Small intestine (tissue), 7 donors: ENCODE measurements at regions not wholly inside any gene's neighbourhood (a gene's known extent, or its start where the extent isn't known, plus 50 kb on each side); places are given as distances from the start of the nearest gene placed in this dataset.

Source experiments
- DNase-seq, 2 donors: peaks; one replicate each; pipeline versions ENCODE4 v3.0.0 to v3.0.0-alpha.2; 2013
- FAIRE-seq: peaks from 2 replicates; lab custom pipeline; 2012; peaks lifted over from hg19 to GRCh38; lab: Jason Lieb, UNC
- H3K27ac ChIP-seq, 3 donors: one replicate each; pipeline ENCODE4 v1.5.1; 2013; ENCODE audit warnings: low read length in 2 of 3, mild to moderate bottlenecking in 2 of 3, control low read depth in 1 of 3, inconsistent platforms in 1 of 3, low read depth in 1 of 3, moderate library complexity in 1 of 3
- H3K27me3 ChIP-seq, 3 donors: one replicate each; pipeline ENCODE4 v1.6.1; 2013; ENCODE audit warnings: low read length in 3 of 3, inconsistent platforms in 1 of 3; ENCODE audit not compliant: control insufficient read depth in 3 of 3, insufficient read depth in 3 of 3
- H3K36me3 ChIP-seq, 3 donors: one replicate each; pipeline ENCODE4 v1.6.1; 2013; ENCODE audit warnings: low read length in 3 of 3, inconsistent platforms in 1 of 3, low read depth in 1 of 3, mild to moderate bottlenecking in 1 of 3, moderate library complexity in 1 of 3; ENCODE audit not compliant: control insufficient read depth in 3 of 3, insufficient read depth in 2 of 3
- H3K4me1 ChIP-seq, 3 donors: one replicate each; pipeline ENCODE4 v1.6.1; 2013; ENCODE audit warnings: low read length in 2 of 3, inconsistent platforms in 1 of 3, low read depth in 1 of 3, mild to moderate bottlenecking in 1 of 3, moderate library complexity in 1 of 3; ENCODE audit not compliant: control insufficient read depth in 3 of 3, insufficient read depth in 2 of 3
- H3K4me3 ChIP-seq, 3 donors: one replicate each; pipeline ENCODE4 v1.5.1; 2013; ENCODE audit warnings: low read length in 3 of 3, control low read depth in 1 of 3, inconsistent platforms in 1 of 3, low read depth in 1 of 3, mild to moderate bottlenecking in 1 of 3, moderate library complexity in 1 of 3
- H3K9me3 ChIP-seq, 2 donors: one replicate each; pipeline ENCODE4 v1.6.1; 2013; ENCODE audit warnings: low read depth in 1 of 2, low read length in 1 of 2; ENCODE audit not compliant: control insufficient read depth in 2 of 2, insufficient read depth in 1 of 2
- WGBS, 3 donors: extraction: QIAGEN DNeasy Blood & Tissue Kit; methylation state at CpG; one replicate each; pipeline ENCODE4 v1.1.7; 2013; 5-methylcytosine and 5-hydroxymethylcytosine counted together
- donor health status: healthy with polysubstance abuse.
- donor health status: control.
- donor health status: control.
- donor health status: Bipolar disorder and iron deficiency.
- donor health status: healthy.

- Histone ChIP-seq H3K27ac (no peak overlapping the region), H3K9me3 (peaks cover 0 to 7% of the 10 kb centered on the region in 2 donors), H3K27me3 (no peaks in the 10 kb centered on the region), H3K4me1 (peaks cover 0 to 7% (median 0%) of the 10 kb centered on the region in 3 donors), H3K4me3 (no peak overlapping the region), H3K36me3 (no peaks in the 10 kb centered on the region)
- WGBS, 3 donors, result 70 to 88% (median 76%) methylated on average over 17 of the region's 17 CpGs
- FAIRE-seq (no peak), DNase-seq (no peak)
Observed at GRCh38 chr6:14452567-14453527, 335.3 kb downstream of the CD83 start.

DNA sequence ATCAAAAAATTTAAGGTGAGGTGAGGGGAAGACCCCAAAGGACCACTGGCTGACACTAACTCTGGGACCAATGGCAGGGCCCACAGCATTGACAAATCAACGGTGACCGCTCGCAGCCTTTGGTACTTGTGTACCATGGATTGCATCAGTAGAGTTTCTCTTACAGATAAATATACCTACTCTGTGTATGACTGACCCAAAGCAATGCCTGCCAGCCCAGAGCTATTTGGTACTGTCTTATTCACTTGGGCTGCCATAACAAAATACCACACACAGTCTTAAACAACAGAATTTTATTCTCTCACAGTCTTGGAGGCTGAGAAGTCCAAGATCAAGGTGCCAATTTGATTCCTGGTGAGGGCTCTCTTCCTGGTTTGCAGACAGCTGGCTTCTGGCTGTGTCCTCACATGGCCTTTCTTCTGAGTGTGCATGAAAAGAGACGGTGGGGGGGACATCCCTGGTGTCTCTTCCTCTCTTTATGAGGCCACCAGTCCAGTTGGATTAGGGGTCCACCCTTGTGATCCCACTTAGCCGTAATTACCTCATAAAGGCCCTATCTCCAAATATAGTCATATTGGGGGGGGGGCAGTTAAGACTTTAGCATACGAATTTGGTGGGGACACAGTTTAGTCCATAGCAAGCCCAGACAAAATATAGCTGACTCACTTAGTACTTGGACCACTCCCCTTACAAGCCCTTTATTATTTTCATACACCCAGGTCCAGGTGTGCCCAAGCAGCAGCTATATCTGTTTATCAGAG, 336.3 kb downstream of the CD83 start:
- 68 to 75% (median 69%) methylated on average over 6 of the region's 6 CpGs for WGBS, 3 donors
- no peak overlapping the region for H3K27ac ChIP-seq
- H3K27me3 ChIP-seq, result no peaks in the 10 kb centered on the region
- H3K4me3 ChIP-seq, result no peak overlapping the region
- DNase-seq, result peak in 1 of 2 donors; percentile 42
- H3K36me3 ChIP-seq, result no peaks in the 10 kb centered on the region
- H3K9me3 ChIP-seq, result no peaks in the 10 kb centered on the region
- H3K4me1 ChIP-seq, result peaks cover 0 to 7% (median 0%) of the 10 kb centered on the region in 3 donors
- no peak for FAIRE-seq

- Histone ChIP-seq H3K27ac (no peak overlapping the region), H3K36me3 (no peaks in the 10 kb centered on the region), H3K27me3 (no peaks in the 10 kb centered on the region), H3K9me3 (no peaks in the 10 kb centered on the region), H3K4me1 (peaks cover 0 to 7% (median 0%) of the 10 kb centered on the region in 3 donors), H3K4me3 (no peak overlapping the region)
- DNase-seq (peak in 1 of 2 donors; percentile 80), FAIRE-seq (no peak)
- WGBS, 3 donors, result 28 to 57% (median 54%) methylated on average over 4 of the region's 4 CpGs
Observed at GRCh38 chr6:14454473-14454775, 336.9 kb downstream of the CD83 start.

DNA sequence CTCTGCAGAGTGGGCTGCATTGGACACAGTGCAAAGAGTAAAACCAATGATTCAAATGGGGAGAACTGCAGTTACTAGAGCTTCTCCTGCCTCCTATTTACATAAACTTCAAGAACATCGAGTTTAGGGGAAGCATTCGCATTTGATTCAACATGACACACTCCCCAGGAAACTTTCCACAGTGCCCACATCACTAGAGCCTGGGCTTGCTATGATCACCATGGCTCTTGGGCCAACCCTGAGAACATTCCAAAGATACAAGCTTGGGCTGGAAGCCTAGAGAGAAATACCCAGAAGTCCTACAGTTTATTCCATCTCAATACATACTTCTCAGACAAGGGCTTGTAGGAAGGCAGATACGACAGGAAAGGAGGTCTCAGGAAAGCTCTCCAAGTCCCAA, 337.9 kb downstream of the CD83 start:
- 68 to 80% (median 73%) methylated on average over 3 of the region's 3 CpGs for WGBS, 3 donors
- no peaks in the 10 kb centered on the region for H3K9me3 ChIP-seq
- no peak overlapping the region for H3K4me3 ChIP-seq
- H3K4me1 ChIP-seq, result peaks cover 0 to 7% (median 0%) of the 10 kb centered on the region in 3 donors
- H3K27me3 ChIP-seq, result no peaks in the 10 kb centered on the region
- no peak for DNase-seq
- no peak overlapping the region for H3K27ac ChIP-seq
- no peak for FAIRE-seq
- no peaks in the 10 kb centered on the region for H3K36me3 ChIP-seq

- Histone ChIP-seq H3K36me3 (no peaks in the 10 kb centered on the region), H3K4me3 (no peak overlapping the region), H3K27me3 (no peaks in the 10 kb centered on the region), H3K27ac (no peak overlapping the region), H3K9me3 (no peaks in the 10 kb centered on the region), H3K4me1 (peaks cover 0 to 7% (median 0%) of the 10 kb centered on the region in 3 donors)
- WGBS, 3 donors, result 87 to 97% (median 93%) methylated on average over 8 of the region's 8 CpGs
- no peak for FAIRE-seq
- DNase-seq, result no peak
Observed at GRCh38 chr6:14455876-14456648, 338.5 kb downstream of the CD83 start.

GRCh38 chr6:14456941-14457340, 339.4 kb downstream of the CD83 start:
- H3K4me1 ChIP-seq, result peaks cover 0 to 7% (median 0%) of the 10 kb centered on the region in 3 donors
- H3K27ac ChIP-seq, result no peak overlapping the region
- 81 to 90% (median 84%) methylated on average over 1 of the region's 1 CpG for WGBS, 3 donors
- no peaks in the 10 kb centered on the region for H3K9me3 ChIP-seq
- no peak overlapping the region for H3K4me3 ChIP-seq
- H3K36me3 ChIP-seq, result no peaks in the 10 kb centered on the region
- no peaks in the 10 kb centered on the region for H3K27me3 ChIP-seq
- DNase-seq, result no peak
- FAIRE-seq, result no peak

GRCh38 chr6:14458669-14459266, 341.2 kb downstream of the CD83 start:
- no peak for FAIRE-seq
- no peak overlapping the region for H3K4me3 ChIP-seq

DNA sequence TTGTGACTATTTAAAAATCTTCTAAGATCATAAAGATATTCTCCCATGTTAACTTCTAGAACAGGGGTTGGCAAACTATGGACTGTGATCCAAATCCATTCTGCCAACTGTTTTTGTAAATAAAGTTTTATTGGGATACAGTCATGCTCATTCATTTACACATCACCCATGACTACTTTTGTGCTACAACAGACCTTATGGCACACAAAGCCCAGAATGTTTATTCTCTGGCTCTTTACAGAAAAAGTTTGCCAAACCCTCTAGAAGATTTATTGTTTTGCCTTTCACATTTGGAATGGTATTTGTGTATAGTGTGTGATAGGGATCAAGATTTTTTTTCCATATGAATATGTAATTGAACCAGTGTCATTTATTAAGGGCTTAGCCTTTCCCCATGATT, 341.7 kb downstream of the CD83 start:
- Histone ChIP-seq H3K9me3 (no peaks in the 10 kb centered on the region), H3K27ac (no peak overlapping the region), H3K27me3 (no peaks in the 10 kb centered on the region), H3K36me3 (no peaks in the 10 kb centered on the region), H3K4me3 (no peak overlapping the region), H3K4me1 (no peaks in the 10 kb centered on the region)
- FAIRE-seq (no peak), DNase-seq (no peak)

More at GRCh38 chr6:14458669-14459266, 341.2 kb downstream of the CD83 start:
- Histone ChIP-seq H3K9me3 (no peaks in the 10 kb centered on the region), H3K4me1 (peaks cover 0 to 5% (median 0%) of the 10 kb centered on the region in 3 donors), H3K27ac (no peak overlapping the region), H3K27me3 (no peaks in the 10 kb centered on the region), H3K36me3 (no peaks in the 10 kb centered on the region)
- 71 to 79% (median 79%) methylated on average over 5 of the region's 5 CpGs for WGBS, 3 donors
- DNase-seq, result no peak
